Motor neuron (in vitro differentiated cells): ENCODE measurements at regions not wholly inside any gene's neighbourhood (a gene's known extent, or its start where the extent isn't known, plus 50 kb on each side); places are given as distances from the start of the nearest gene placed in this dataset.
"Not testable (repeated sequence)": the region's sequence is repeated elsewhere in the genome, so short reads cannot be mapped to it uniquely, and the experiment has no call there.

Experiments used
- ATAC-seq, 8 experiments: fragments of 200-7000 bp; cut with Tn5 transposase; replicated peaks in 6 of 8; 2 replicates each; pipeline ENCODE4 v1.8.0; 2021; ENCODE audit warnings: mild to moderate bottlenecking in 8 of 8, moderate library complexity in 8 of 8
- H3K27ac ChIP-seq, 2 donors: fragments of 250-450 bp; sonication (Bioruptor Pico); 2 replicates each; pipeline ENCODE4 v1.9.0; 2021; ENCODE audit warnings: antibody characterized with exemption in 2 of 2, mild to moderate bottlenecking in 2 of 2, moderate library complexity in 1 of 2
- H3K4me1 ChIP-seq, 2 donors: fragments of 250-450 bp; sonication (Bioruptor Pico); replicated peaks in 1 of 2; 2 replicates each; pipeline ENCODE4 v1.6.1; 2021; ENCODE audit warnings: antibody characterized with exemption in 2 of 2, mild to moderate bottlenecking in 2 of 2, moderate library complexity in 1 of 2
- H3K4me3 ChIP-seq, 5 donors: fragments of 250-450 bp; sonication (Bioruptor Pico); 2 replicates each; pipeline ENCODE4 v1.9.0; 2021; ENCODE audit warnings: antibody characterized with exemption in 5 of 5, mild to moderate bottlenecking in 5 of 5, moderate library complexity in 4 of 5
- WGBS, 10 experiments: fragments of 450-650 bp; shearing (Covaris generic); methylation state at CpG; one replicate each; pipeline ENCODE4 v1.0.0; 2022; 5-methylcytosine and 5-hydroxymethylcytosine counted together
- in situ Hi-C, 9 experiments: fragments of 400-800 bp; cut with MboI; loops; one replicate each; pipeline ENCODE4 v1.15.0; 2021; ENCODE audit warnings: low sequenced_read_pairs in 9 of 9, low pct_unique_long_range_greater_than_20kb in 2 of 9; ENCODE audit not compliant: unreplicated experiment in 9 of 9

GRCh38 chr18:71362140-71362539 lies 1073.3 kb downstream of the SOCS6 start:
- Histone ChIP-seq H3K27ac (no peak overlapping the region), H3K4me1 (no peaks in the 10 kb centered on the region), H3K4me3 (no peak overlapping the region)
- no peak for ATAC-seq
- WGBS, 10 experiments = 0 to 100% (median 78%) methylated on average over 1 to 4 of the region's 4 CpGs
- in situ Hi-C loops = no loop called here

- WGBS, 10 experiments = 50 to 100% (median 76%) methylated on average over 1 to 3 of the region's 3 CpGs; no CpG with 5 or more reads in 4 of the 10 experiments
- ATAC-seq, in situ Hi-C loops, H3K4me3 ChIP-seq, H3K27ac ChIP-seq, H3K4me1 ChIP-seq: not testable (repeated sequence)
Observed at GRCh38 chr18:71355599-71355998, 1066.8 kb downstream of the SOCS6 start.

GRCh38 chr18:71352618-71353017 lies 1063.8 kb downstream of the SOCS6 start:
- ATAC-seq = peak in 2 of 8 experiments; percentile 36 to 54
- no peak overlapping the region for H3K4me3 ChIP-seq
- WGBS, 10 experiments = 0 to 100% (median 63%) methylated on average over 1 of the region's 1 CpG; no CpG with 5 or more reads in 3 of the 10 experiments
- H3K27ac ChIP-seq = no peak overlapping the region
- peaks cover 0 to 8% of the 10 kb centered on the region in 2 donors for H3K4me1 ChIP-seq
- in situ Hi-C loops = no loop called here

- Histone ChIP-seq H3K4me3 (no peak overlapping the region), H3K27ac (no peak overlapping the region), H3K4me1 (no peaks in the 10 kb centered on the region)
- WGBS, 10 experiments = 5 to 100% (median 66%) methylated on average over 1 to 6 of the region's 6 CpGs; no CpG with 5 or more reads in 1 of the 10 experiments
- ATAC-seq = no peak
- in situ Hi-C loops = no loop called here
Observed at GRCh38 chr18:71336576-71337210, 1047.8 kb downstream of the SOCS6 start.

- H3K4me3 ChIP-seq = no peak overlapping the region
Observed at GRCh38 chr18:71329563-71329962, 1040.7 kb downstream of the SOCS6 start.

GRCh38 chr18:71329114-71329513 lies 1040.3 kb downstream of the SOCS6 start:
- WGBS, 10 experiments = 19 to 89% (median 74%) methylated on average over 1 to 3 of the region's 3 CpGs; no CpG with 5 or more reads in 1 of the 10 experiments
- peak in 1 of 8 experiments; percentile 16 for ATAC-seq
- in situ Hi-C loops = no loop called here
- no peak overlapping the region for H3K27ac ChIP-seq
- peaks cover 0 to 11% of the 10 kb centered on the region in 2 donors for H3K4me1 ChIP-seq
- no peak overlapping the region for H3K4me3 ChIP-seq

More at GRCh38 chr18:71329563-71329962, 1040.7 kb downstream of the SOCS6 start:
- ATAC-seq = peak in 2 of 8 experiments; percentile 60 to 77
- Histone ChIP-seq H3K27ac (no peak overlapping the region), H3K4me1 (peaks cover 0 to 11% of the 10 kb centered on the region in 2 donors)
- 0 to 100% (median 67%) methylated on average over 1 to 2 of the region's 2 CpGs for WGBS, 10 experiments
- in situ Hi-C loops = no loop called here

- WGBS, 10 experiments = 0 to 67% (median 0%) methylated on average over 1 of the region's 1 CpG; no CpG with 5 or more reads in 3 of the 10 experiments
- peak in 5 of 8 experiments; percentile 14 to 82 (median 81) for ATAC-seq
- Histone ChIP-seq H3K4me3 (no peak overlapping the region), H3K27ac (no peak overlapping the region), H3K4me1 (peaks cover 0 to 11% of the 10 kb centered on the region in 2 donors)
- in situ Hi-C loops = no loop called here
Observed at GRCh38 chr18:71327850-71328249, 1039.0 kb downstream of the SOCS6 start.

- peaks cover 0 to 11% of the 10 kb centered on the region in 2 donors for H3K4me1 ChIP-seq
- no peak overlapping the region for H3K27ac ChIP-seq
- ATAC-seq = no peak
- H3K4me3 ChIP-seq = no peak overlapping the region
- WGBS, 10 experiments = 0 to 100% (median 57%) methylated on average over 2 to 5 of the region's 5 CpGs; no CpG with 5 or more reads in 1 of the 10 experiments
- in situ Hi-C loops = no loop called here
Observed at GRCh38 chr18:71327441-71327840, 1038.6 kb downstream of the SOCS6 start.

GRCh38 chr18:71326826-71327225 lies 1038.0 kb downstream of the SOCS6 start:
- peaks cover 0 to 11% of the 10 kb centered on the region in 2 donors for H3K4me1 ChIP-seq
- no peak overlapping the region for H3K27ac ChIP-seq
- no peak overlapping the region for H3K4me3 ChIP-seq
- 0 to 83% (median 58%) methylated on average over 1 to 3 of the region's 3 CpGs; no CpG with 5 or more reads in 2 of the 10 experiments for WGBS, 10 experiments
- in situ Hi-C loops = no loop called here
- no peak for ATAC-seq

GRCh38 chr18:71324356-71324755 lies 1035.5 kb downstream of the SOCS6 start:
- no peak overlapping the region for H3K4me3 ChIP-seq
- WGBS, 10 experiments = 0 to 100% (median 83%) methylated on average over 1 of the region's 1 CpG; no CpG with 5 or more reads in 5 of the 10 experiments
- H3K27ac ChIP-seq = no peak overlapping the region
- peaks cover 0 to 5% of the 10 kb centered on the region in 2 donors for H3K4me1 ChIP-seq
- in situ Hi-C loops = no loop called here
- ATAC-seq = no peak

GRCh38 chr18:71322201-71322600 lies 1033.4 kb downstream of the SOCS6 start:
- Histone ChIP-seq H3K4me3 (no peak overlapping the region), H3K4me1 (no peaks in the 10 kb centered on the region), H3K27ac (no peak overlapping the region)
- in situ Hi-C loops = no loop called here
- ATAC-seq = no peak
- WGBS, 10 experiments = 0 to 100% (median 54%) methylated on average over 1 to 3 of the region's 3 CpGs

GRCh38 chr18:71321319-71321718 lies 1032.5 kb downstream of the SOCS6 start:
- WGBS, 10 experiments = 0 to 100% (median 73%) methylated on average over 2 to 3 of the region's 3 CpGs; no CpG with 5 or more reads in 1 of the 10 experiments
- no peak for ATAC-seq
- H3K4me1 ChIP-seq = no peaks in the 10 kb centered on the region
- H3K27ac ChIP-seq = no peak overlapping the region
- in situ Hi-C loops = no loop called here
- H3K4me3 ChIP-seq = no peak overlapping the region

GRCh38 chr18:71304856-71305255 lies 1016.0 kb downstream of the SOCS6 start:
- H3K4me1 ChIP-seq = no peaks in the 10 kb centered on the region
- no peak overlapping the region for H3K4me3 ChIP-seq
- H3K27ac ChIP-seq = no peak overlapping the region
- no peak for ATAC-seq
- in situ Hi-C loops = no loop called here
- WGBS, 10 experiments = 0 to 50% (median 17%) methylated on average over 1 to 2 of the region's 2 CpGs; no CpG with 5 or more reads in 1 of the 10 experiments

GRCh38 chr18:71303743-71304142 lies 1014.9 kb downstream of the SOCS6 start:
- in situ Hi-C loops = not testable (repeated sequence)
- WGBS, 10 experiments = 0 to 57% methylated on average over 1 of the region's 3 CpGs; no CpG with 5 or more reads in 8 of the 10 experiments

More at GRCh38 chr18:71303743-71304142, 1014.9 kb downstream of the SOCS6 start:
- H3K27ac ChIP-seq, H3K4me3 ChIP-seq, H3K4me1 ChIP-seq, ATAC-seq: not testable (repeated sequence)
